ENCODE measurements at regions not wholly inside any gene's neighbourhood (a gene's known extent, or its start where the extent isn't known, plus 50 kb on each side); places are given as distances from the start of the nearest gene placed in this dataset.

DNA sequence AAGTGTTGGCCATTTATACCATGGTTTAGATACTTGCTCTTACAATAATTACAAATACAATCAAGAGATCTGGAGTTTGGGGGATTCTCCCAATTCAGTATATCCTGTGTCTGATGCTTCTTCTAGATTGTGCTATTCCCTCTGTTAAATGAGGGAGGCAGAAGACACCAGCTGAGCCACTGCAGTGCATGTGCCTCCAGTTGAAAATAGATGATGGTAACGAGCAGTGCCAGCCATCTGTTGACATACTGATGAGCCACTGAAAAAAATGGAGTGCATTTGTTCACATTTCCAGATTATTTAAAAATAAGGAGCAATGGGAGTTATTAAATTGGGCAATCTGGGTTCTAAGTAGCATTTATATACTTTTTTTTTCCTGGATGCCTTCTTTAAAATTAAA is 1428.0 kb upstream of the TENM4 start:
- TF ChIP-seq POLR2A (IDR thresholded peaks at IDR 0.05): no peak
- TF ChIP-seq, protein P1, sequence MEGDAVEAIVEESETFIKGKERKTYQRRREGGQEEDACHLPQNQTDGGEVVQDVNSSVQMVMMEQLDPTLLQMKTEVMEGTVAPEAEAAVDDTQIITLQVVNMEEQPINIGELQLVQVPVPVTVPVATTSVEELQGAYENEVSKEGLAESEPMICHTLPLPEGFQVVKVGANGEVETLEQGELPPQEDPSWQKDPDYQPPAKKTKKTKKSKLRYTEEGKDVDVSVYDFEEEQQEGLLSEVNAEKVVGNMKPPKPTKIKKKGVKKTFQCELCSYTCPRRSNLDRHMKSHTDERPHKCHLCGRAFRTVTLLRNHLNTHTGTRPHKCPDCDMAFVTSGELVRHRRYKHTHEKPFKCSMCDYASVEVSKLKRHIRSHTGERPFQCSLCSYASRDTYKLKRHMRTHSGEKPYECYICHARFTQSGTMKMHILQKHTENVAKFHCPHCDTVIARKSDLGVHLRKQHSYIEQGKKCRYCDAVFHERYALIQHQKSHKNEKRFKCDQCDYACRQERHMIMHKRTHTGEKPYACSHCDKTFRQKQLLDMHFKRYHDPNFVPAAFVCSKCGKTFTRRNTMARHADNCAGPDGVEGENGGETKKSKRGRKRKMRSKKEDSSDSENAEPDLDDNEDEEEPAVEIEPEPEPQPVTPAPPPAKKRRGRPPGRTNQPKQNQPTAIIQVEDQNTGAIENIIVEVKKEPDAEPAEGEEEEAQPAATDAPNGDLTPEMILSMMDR (IDR thresholded peaks at IDR 0.05): no peak

Measured in Peyer's patch (tissue), 4 donors.